H1 (cell line): ENCODE measurements at regions not wholly inside any gene's neighbourhood (a gene's known extent, or its start where the extent isn't known, plus 50 kb on each side); places are given as distances from the start of the nearest gene placed in this dataset.

Experiments
- ASH2L ChIP-seq: fragments of 200-600, 300-600 bp; sonication (generic); IDR thresholded peaks from one replicate; pipeline ENCODE4 v1.7.1; 2017; ENCODE audit warnings: low read length
- BACH1 ChIP-seq: IDR thresholded peaks from 2 replicates; pipeline ENCODE4 v1.6.1; 2012; ENCODE audit warnings: low read length, improper control_type of control experiment
- CEBPB ChIP-seq: IDR thresholded peaks from 2 replicates; pipeline ENCODE4 v1.6.1; 2012; ENCODE audit warnings: low read depth, low read length
- GABPA ChIP-seq: IDR thresholded peaks from 2 replicates; pipeline ENCODE4 v1.6.1; 2011; ENCODE audit warnings: mild to moderate bottlenecking, low read length, moderate library complexity, borderline replicate concordance; ENCODE audit not compliant: insufficient read depth
- PHF8 ChIP-seq: fragments of 200-600 bp; sonication (generic); conservative IDR thresholded peaks from 2 replicates; pipeline ENCODE4 v1.7.1; 2012; ENCODE audit warnings: low read depth, mild to moderate bottlenecking, inconsistent platforms, low read length, moderate library complexity
- POLR2AphosphoS5 ChIP-seq: IDR thresholded peaks from 2 replicates; pipeline ENCODE4 v1.6.1; 2011; ENCODE audit warnings: low read depth, low read length
- TF ChIP-seq, protein P1 (sequence below): fragments of 300-600 bp; sonication (generic); IDR thresholded peaks from 2 replicates; pipeline ENCODE4 v1.7.1; 2012; ENCODE audit warnings: low read length, moderate library complexity, mild to moderate bottlenecking, inconsistent platforms; ENCODE audit not compliant: insufficient replicate concordance

DNA sequence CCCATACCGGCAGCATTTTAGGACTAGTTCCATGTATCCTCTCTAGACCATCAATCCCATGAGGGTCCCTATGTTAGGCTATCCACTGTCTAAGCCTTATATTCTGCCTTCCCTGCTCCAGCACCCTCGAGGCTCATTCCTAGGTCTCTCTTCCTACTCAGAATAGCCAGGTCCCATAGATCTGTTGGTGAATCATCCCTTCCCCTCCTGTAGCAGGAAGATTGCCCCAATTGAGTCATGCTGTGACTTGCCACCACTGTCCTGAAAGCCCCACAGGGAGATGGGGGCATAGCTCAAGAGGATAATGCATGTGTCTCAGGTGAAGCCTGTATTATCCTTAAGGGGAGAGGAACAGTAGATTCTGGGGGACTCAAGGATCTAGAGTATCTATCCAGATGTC, 143.1 kb upstream of the MOCS1 start (continued):
- TF ChIP-seq, protein P1, sequence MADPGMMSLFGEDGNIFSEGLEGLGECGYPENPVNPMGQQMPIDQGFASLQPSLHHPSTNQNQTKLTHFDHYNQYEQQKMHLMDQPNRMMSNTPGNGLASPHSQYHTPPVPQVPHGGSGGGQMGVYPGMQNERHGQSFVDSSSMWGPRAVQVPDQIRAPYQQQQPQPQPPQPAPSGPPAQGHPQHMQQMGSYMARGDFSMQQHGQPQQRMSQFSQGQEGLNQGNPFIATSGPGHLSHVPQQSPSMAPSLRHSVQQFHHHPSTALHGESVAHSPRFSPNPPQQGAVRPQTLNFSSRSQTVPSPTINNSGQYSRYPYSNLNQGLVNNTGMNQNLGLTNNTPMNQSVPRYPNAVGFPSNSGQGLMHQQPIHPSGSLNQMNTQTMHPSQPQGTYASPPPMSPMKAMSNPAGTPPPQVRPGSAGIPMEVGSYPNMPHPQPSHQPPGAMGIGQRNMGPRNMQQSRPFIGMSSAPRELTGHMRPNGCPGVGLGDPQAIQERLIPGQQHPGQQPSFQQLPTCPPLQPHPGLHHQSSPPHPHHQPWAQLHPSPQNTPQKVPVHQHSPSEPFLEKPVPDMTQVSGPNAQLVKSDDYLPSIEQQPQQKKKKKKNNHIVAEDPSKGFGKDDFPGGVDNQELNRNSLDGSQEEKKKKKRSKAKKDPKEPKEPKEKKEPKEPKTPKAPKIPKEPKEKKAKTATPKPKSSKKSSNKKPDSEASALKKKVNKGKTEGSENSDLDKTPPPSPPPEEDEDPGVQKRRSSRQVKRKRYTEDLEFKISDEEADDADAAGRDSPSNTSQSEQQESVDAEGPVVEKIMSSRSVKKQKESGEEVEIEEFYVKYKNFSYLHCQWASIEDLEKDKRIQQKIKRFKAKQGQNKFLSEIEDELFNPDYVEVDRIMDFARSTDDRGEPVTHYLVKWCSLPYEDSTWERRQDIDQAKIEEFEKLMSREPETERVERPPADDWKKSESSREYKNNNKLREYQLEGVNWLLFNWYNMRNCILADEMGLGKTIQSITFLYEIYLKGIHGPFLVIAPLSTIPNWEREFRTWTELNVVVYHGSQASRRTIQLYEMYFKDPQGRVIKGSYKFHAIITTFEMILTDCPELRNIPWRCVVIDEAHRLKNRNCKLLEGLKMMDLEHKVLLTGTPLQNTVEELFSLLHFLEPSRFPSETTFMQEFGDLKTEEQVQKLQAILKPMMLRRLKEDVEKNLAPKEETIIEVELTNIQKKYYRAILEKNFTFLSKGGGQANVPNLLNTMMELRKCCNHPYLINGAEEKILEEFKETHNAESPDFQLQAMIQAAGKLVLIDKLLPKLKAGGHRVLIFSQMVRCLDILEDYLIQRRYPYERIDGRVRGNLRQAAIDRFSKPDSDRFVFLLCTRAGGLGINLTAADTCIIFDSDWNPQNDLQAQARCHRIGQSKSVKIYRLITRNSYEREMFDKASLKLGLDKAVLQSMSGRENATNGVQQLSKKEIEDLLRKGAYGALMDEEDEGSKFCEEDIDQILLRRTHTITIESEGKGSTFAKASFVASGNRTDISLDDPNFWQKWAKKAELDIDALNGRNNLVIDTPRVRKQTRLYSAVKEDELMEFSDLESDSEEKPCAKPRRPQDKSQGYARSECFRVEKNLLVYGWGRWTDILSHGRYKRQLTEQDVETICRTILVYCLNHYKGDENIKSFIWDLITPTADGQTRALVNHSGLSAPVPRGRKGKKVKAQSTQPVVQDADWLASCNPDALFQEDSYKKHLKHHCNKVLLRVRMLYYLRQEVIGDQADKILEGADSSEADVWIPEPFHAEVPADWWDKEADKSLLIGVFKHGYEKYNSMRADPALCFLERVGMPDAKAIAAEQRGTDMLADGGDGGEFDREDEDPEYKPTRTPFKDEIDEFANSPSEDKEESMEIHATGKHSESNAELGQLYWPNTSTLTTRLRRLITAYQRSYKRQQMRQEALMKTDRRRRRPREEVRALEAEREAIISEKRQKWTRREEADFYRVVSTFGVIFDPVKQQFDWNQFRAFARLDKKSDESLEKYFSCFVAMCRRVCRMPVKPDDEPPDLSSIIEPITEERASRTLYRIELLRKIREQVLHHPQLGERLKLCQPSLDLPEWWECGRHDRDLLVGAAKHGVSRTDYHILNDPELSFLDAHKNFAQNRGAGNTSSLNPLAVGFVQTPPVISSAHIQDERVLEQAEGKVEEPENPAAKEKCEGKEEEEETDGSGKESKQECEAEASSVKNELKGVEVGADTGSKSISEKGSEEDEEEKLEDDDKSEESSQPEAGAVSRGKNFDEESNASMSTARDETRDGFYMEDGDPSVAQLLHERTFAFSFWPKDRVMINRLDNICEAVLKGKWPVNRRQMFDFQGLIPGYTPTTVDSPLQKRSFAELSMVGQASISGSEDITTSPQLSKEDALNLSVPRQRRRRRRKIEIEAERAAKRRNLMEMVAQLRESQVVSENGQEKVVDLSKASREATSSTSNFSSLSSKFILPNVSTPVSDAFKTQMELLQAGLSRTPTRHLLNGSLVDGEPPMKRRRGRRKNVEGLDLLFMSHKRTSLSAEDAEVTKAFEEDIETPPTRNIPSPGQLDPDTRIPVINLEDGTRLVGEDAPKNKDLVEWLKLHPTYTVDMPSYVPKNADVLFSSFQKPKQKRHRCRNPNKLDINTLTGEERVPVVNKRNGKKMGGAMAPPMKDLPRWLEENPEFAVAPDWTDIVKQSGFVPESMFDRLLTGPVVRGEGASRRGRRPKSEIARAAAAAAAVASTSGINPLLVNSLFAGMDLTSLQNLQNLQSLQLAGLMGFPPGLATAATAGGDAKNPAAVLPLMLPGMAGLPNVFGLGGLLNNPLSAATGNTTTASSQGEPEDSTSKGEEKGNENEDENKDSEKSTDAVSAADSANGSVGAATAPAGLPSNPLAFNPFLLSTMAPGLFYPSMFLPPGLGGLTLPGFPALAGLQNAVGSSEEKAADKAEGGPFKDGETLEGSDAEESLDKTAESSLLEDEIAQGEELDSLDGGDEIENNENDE = no peak
- TF ChIP-seq BACH1 = no peak
- TF ChIP-seq ASH2L = no peak
- no peak for TF ChIP-seq CEBPB
- no peak for TF ChIP-seq PHF8
- no peak for TF ChIP-seq GABPA
- no peak for TF ChIP-seq POLR2AphosphoS5
- TF ChIP-seq, all 59 proteins: peak for 0
